H1 (cell line): ENCODE measurements at regions not wholly inside any gene's neighbourhood (a gene's known extent, or its start where the extent isn't known, plus 50 kb on each side); places are given as distances from the start of the nearest gene placed in this dataset.
A peak's percentile ranks its signal among the peaks of the same experiment; 100 is the strongest.

Experiments
- CTCF ChIA-PET: fragments of 300-600 bp; sonication (Branson Sonifier 250); formaldehyde crosslinking; loops from one replicate; lab custom pipeline; 2021; ENCODE audit not compliant: partially characterized antibody; lab: Charles Lee
- POLR2A ChIA-PET: fragments of 300-600 bp; sonication (Branson Sonifier 250); formaldehyde crosslinking; loops from one replicate; lab custom pipeline; 2021; ENCODE audit warnings: inconsistent platforms; ENCODE audit not compliant: partially characterized antibody; lab: Charles Lee
- DNase-seq, 2 experiments: peaks; one replicate each; pipeline versions ENCODE4 v3.0.0 to v3.0.0-alpha.2; 2010 to 2022; ENCODE audit warnings: low spot score in 2 of 2, low read depth in 1 of 2, mixed read lengths in 1 of 2
- FAIRE-seq: peaks from 2 replicates; lab custom pipeline; 2011; peaks lifted over from hg19 to GRCh38; lab: Jason Lieb, UNC
- H2AFZ ChIP-seq: 2 replicates; pipeline ENCODE4 v1.8.1; 2012; ENCODE audit warnings: low read length, inconsistent platforms
- H2AK5ac ChIP-seq: 2 replicates; pipeline ENCODE4 v1.6.1; 2013; ENCODE audit warnings: low read depth, low read length
- H2BK120ac ChIP-seq: replicated peaks from 2 replicates; pipeline ENCODE3; 2013; ENCODE audit warnings: low read depth, low read length, inconsistent platforms
- H2BK12ac ChIP-seq: 2 replicates; pipeline ENCODE4 v1.6.1; 2013; ENCODE audit warnings: low read depth, low read length
- H2BK15ac ChIP-seq: 2 replicates; pipeline ENCODE4 v1.6.1; 2013; ENCODE audit warnings: low read length
- H2BK20ac ChIP-seq: 2 replicates; pipeline ENCODE4 v1.6.1; 2013; ENCODE audit warnings: low read length
- H2BK5ac ChIP-seq: 2 replicates; pipeline ENCODE4 v1.6.1; 2013; ENCODE audit warnings: low read depth, low read length
- H3K14ac ChIP-seq: 2 replicates; pipeline ENCODE4 v1.6.1; 2013; ENCODE audit warnings: inconsistent platforms; ENCODE audit not compliant: insufficient read length
- H3K18ac ChIP-seq: 2 replicates; pipeline ENCODE4 v1.6.1; 2013; ENCODE audit warnings: low read length; ENCODE audit errors: extremely low read depth
- H3K23ac ChIP-seq: 2 replicates; pipeline ENCODE4 v1.6.1; 2013; ENCODE audit warnings: inconsistent platforms; ENCODE audit not compliant: insufficient read length
- H3K23me2 ChIP-seq: 2 replicates; pipeline ENCODE4 v1.6.1; 2013; ENCODE audit warnings: low read depth, low read length
- H3K27ac ChIP-seq: 2 replicates; pipeline ENCODE4 v1.6.1; 2011; ENCODE audit warnings: low read depth, low read length, inconsistent platforms
- H3K27me3 ChIP-seq, 4 experiments: replicated peaks in 1 of 4; 1 replicate in 1 of 4; 2 replicates in 3 of 4; pipeline versions ENCODE4 v1.6.1 to v1.8.1; 2011 to 2013; ENCODE audit warnings: low read length in 3 of 4, mild to moderate bottlenecking in 3 of 4, inconsistent platforms in 2 of 4, mixed read lengths in 2 of 4, moderate library complexity in 1 of 4; ENCODE audit not compliant: control insufficient read depth in 3 of 4, insufficient read depth in 3 of 4; ENCODE audit errors: extremely low read depth in 1 of 4
- H3K36me3 ChIP-seq, 4 experiments: 2 replicates each; pipeline versions ENCODE4 v1.6.1 to v1.8.1; 2011 to 2013; ENCODE audit warnings: mild to moderate bottlenecking in 4 of 4, low read length in 3 of 4, moderate library complexity in 2 of 4, control low read depth in 1 of 4, inconsistent platforms in 1 of 4; ENCODE audit not compliant: insufficient read depth in 4 of 4, control insufficient read depth in 2 of 4
- H3K4ac ChIP-seq: replicated peaks from 2 replicates; pipeline ENCODE3; 2013; ENCODE audit warnings: low read length, low read depth, mixed read lengths, inconsistent platforms; ENCODE audit not compliant: insufficient read length
- H3K4me1 ChIP-seq, 4 experiments: replicated peaks in 1 of 4; 1 replicate in 1 of 4; 2 replicates in 3 of 4; pipeline versions ENCODE4 v1.6.1 to v1.8.1; 2011 to 2013; ENCODE audit warnings: low read length in 3 of 4, inconsistent platforms in 2 of 4, mixed read lengths in 1 of 4; ENCODE audit not compliant: insufficient read depth in 4 of 4, control insufficient read depth in 3 of 4
- H3K4me2 ChIP-seq, 2 experiments: 2 replicates each; pipeline versions ENCODE4 v1.6.1 to v1.8.1; 2011 to 2013; ENCODE audit warnings: low read depth in 2 of 2, low read length in 2 of 2, control low read depth in 1 of 2, inconsistent platforms in 1 of 2, mild to moderate bottlenecking in 1 of 2; ENCODE audit not compliant: insufficient read depth in 1 of 2
- H3K4me3 ChIP-seq, 4 experiments: fragments of 200-600, 300-600 bp in 1 of 4; sonication (generic), shearing (Covaris generic), sonication (Bioruptor Twin) in 1 of 4; 2 replicates each; pipeline versions ENCODE4 v1.5.1 to v1.8.1; 2011 to 2016; ENCODE audit warnings: low read length in 4 of 4, low read depth in 3 of 4, control low read depth in 2 of 4, inconsistent platforms in 2 of 4, mild to moderate bottlenecking in 2 of 4, mixed read lengths in 1 of 4, moderate library complexity in 1 of 4; ENCODE audit not compliant: insufficient read depth in 2 of 4; ENCODE audit errors: extremely low read depth in 1 of 4
- H3K56ac ChIP-seq: replicated peaks from 2 replicates; pipeline ENCODE3; 2013; ENCODE audit warnings: low read depth, mild to moderate bottlenecking, mixed read lengths, low read length, inconsistent platforms; ENCODE audit not compliant: insufficient read length
- H3K79me1 ChIP-seq: 2 replicates; pipeline ENCODE4 v1.6.1; 2013; ENCODE audit warnings: low read depth, low read length, control low read depth
- H3K79me2 ChIP-seq, 2 experiments: 2 replicates each; pipeline versions ENCODE4 v1.6.1 to v1.8.1; 2012 to 2013; ENCODE audit warnings: low read length in 2 of 2, mild to moderate bottlenecking in 2 of 2, inconsistent platforms in 1 of 2; ENCODE audit not compliant: insufficient read depth in 2 of 2, control insufficient read depth in 1 of 2
- H3K9ac ChIP-seq, 4 experiments: replicated peaks in 1 of 4; 1 replicate in 1 of 4; 2 replicates in 3 of 4; pipeline versions ENCODE4 v1.6.1 to v1.8.1; 2011 to 2013; ENCODE audit warnings: low read depth in 3 of 4, low read length in 3 of 4, control low read depth in 2 of 4, mild to moderate bottlenecking in 2 of 4, moderate library complexity in 2 of 4, inconsistent platforms in 1 of 4; ENCODE audit errors: extremely low read depth in 1 of 4
- H3K9me3 ChIP-seq, 2 experiments: 2 replicates each; pipeline versions ENCODE4 v1.6.1 to v1.8.1; 2012 to 2013; ENCODE audit warnings: mild to moderate bottlenecking in 2 of 2, moderate library complexity in 2 of 2, control low read depth in 1 of 2, inconsistent platforms in 1 of 2, low read depth in 1 of 2, low read length in 1 of 2, mixed read lengths in 1 of 2; ENCODE audit not compliant: insufficient read depth in 2 of 2
- H4K20me1 ChIP-seq, 2 experiments: replicated peaks in 1 of 2; 2 replicates each; pipeline versions ENCODE3 to v1.8.1; 2011 to 2013; ENCODE audit warnings: inconsistent platforms in 2 of 2, low read length in 2 of 2, mild to moderate bottlenecking in 1 of 2; ENCODE audit not compliant: insufficient read depth in 2 of 2, control insufficient read depth in 1 of 2
- H4K5ac ChIP-seq: 2 replicates; pipeline ENCODE4 v1.6.1; 2013; ENCODE audit warnings: low read length, low read depth, mixed read lengths, inconsistent platforms; ENCODE audit not compliant: insufficient read length
- H4K8ac ChIP-seq: 2 replicates; pipeline ENCODE4 v1.8.0; 2013; ENCODE audit warnings: mild to moderate bottlenecking, moderate library complexity, low read length, inconsistent platforms; ENCODE audit not compliant: insufficient read depth; ENCODE audit errors: extremely low read depth
- H4K91ac ChIP-seq: replicated peaks from 2 replicates; pipeline ENCODE3; 2013; ENCODE audit warnings: low read length, mixed read lengths, inconsistent platforms; ENCODE audit not compliant: insufficient read length
- RAD21 ChIP-seq, 2 experiments: IDR thresholded peaks in 1 of 2; conservative IDR thresholded peaks in 1 of 2; 2 replicates each; pipeline ENCODE4 v1.6.1; 2011; ENCODE audit warnings: low read depth in 2 of 2, low read length in 2 of 2, improper control_type of control experiment in 1 of 2, inconsistent platforms in 1 of 2, mild to moderate bottlenecking in 1 of 2, moderate library complexity in 1 of 2
- TAF7 ChIP-seq: optimal IDR thresholded peaks from 2 replicates; pipeline ENCODE3; 2011; ENCODE audit warnings: low read depth, mild to moderate bottlenecking, inconsistent platforms, low read length, moderate library complexity, borderline replicate concordance
- WGBS, 2 experiments: shearing (Covaris generic) in 1 of 2; methylation state at CpG; one replicate each; pipeline versions ENCODE4 v1.1.6 to v1.1.7; 2013 to 2015; ENCODE audit warnings: low lambda C conversion rate in 2 of 2, mixed read lengths in 2 of 2, inconsistent platforms in 1 of 2, low coverage in 1 of 2, missing lambda C conversion rate in 1 of 2; ENCODE audit not compliant: insufficient replicate concordance in 2 of 2, insufficient coverage in 1 of 2, insufficient read length in 1 of 2; ENCODE audit errors: extremely low coverage in 1 of 2, missing lambda C conversion rate in 1 of 2; 5-methylcytosine and 5-hydroxymethylcytosine counted together

GRCh38 chr12:4153343-4153892 lies 120.1 kb upstream of the CCND2 start:
- POLR2A ChIA-PET: interaction anchor here (0.5 to 1.9 kb wide), 7 partner anchors 11 to 187 kb away, joined by 3 to 6 read pairs (median 4); no protein-coding TSS in a partner anchor
- Histone ChIP-seq H2BK20ac (peak overlapping the region; percentile 55; the same call in 1 of the 2 replicates), H3K27me3 (no peaks in the 10 kb centered on the region; a peak in 1 of 7 replicates), H3K36me3 (no peaks in the 10 kb centered on the region), H4K8ac (peak overlapping the region; percentile 19), H3K79me1 (no peaks in the 10 kb centered on the region), H3K4me3 (no peak overlapping the region), H2AFZ (no peak overlapping the region), H3K4ac (no peak overlapping the region), H3K14ac (no peak overlapping the region), H3K23ac (no peak overlapping the region), H3K9me3 (no peaks in the 10 kb centered on the region), H3K9ac (no peak overlapping the region), H3K56ac (no peak overlapping the region), H3K4me1 (peaks cover 0 to 5% (median 3%) of the 10 kb centered on the region in 4 experiments; a peak in 4 of 7 replicates), H3K18ac (no peak overlapping the region), H2AK5ac (no peak overlapping the region), H2BK15ac (no peak overlapping the region), H2BK12ac (no peak overlapping the region), H2BK120ac (no peak overlapping the region), H2BK5ac (no peak overlapping the region), H3K27ac (no peak overlapping the region), H3K23me2 (no peaks in the 10 kb centered on the region), H4K20me1 (no peaks in the 10 kb centered on the region), H4K91ac (no peak overlapping the region), H4K5ac (no peak overlapping the region), H3K4me2 (no peak overlapping the region), H3K79me2 (no peaks in the 10 kb centered on the region)
- TF ChIP-seq TAF7: no peak
- peak in 1 of 2 experiments; percentile 16; a peak in 1 of 4 replicates for TF ChIP-seq RAD21 (IDR thresholded peaks at IDR 0.05 in 1 of 2, conservative IDR thresholded peaks at IDR 0.05 in 1 of 2; ENCODE audit: low read depth in 2 of 2, low read length in 2 of 2)
- DNase-seq (no peak), FAIRE-seq (no peak)
- CTCF ChIA-PET: interaction anchor here (1.2 kb wide), 1 partner anchor 16 kb away, joined by 4 read pairs; no protein-coding TSS in a partner anchor
- WGBS, 2 experiments: 82% methylated on average over 3 of the region's 3 CpGs; no CpG with 5 or more reads in 1 of the 2 experiments
